Ishikawa (cell line): ENCODE measurements at regions not wholly inside any gene's neighbourhood (a gene's known extent, or its start where the extent isn't known, plus 50 kb on each side); places are given as distances from the start of the nearest gene placed in this dataset.

ENCODE experiments used
- CEBPB ChIP-seq: IDR thresholded peaks from 2 replicates; pipeline ENCODE4 v1.6.1; 2012
- CREB1 ChIP-seq: IDR thresholded peaks from 2 replicates; pipeline ENCODE4 v1.6.1; 2012; ENCODE audit warnings: low read depth
- EGR1 ChIP-seq: IDR thresholded peaks from 2 replicates; pipeline ENCODE4 v1.6.1; 2012
- EP300 ChIP-seq: IDR thresholded peaks from 2 replicates; pipeline ENCODE4 v1.6.1; 2012; ENCODE audit warnings: borderline replicate concordance
- FOXM1 ChIP-seq: IDR thresholded peaks from 2 replicates; pipeline ENCODE4 v1.6.1; 2012; ENCODE audit warnings: low read depth, borderline replicate concordance
- NFIC ChIP-seq: IDR thresholded peaks from 2 replicates; pipeline ENCODE4 v1.6.1; 2012
- RAD21 ChIP-seq: IDR thresholded peaks from 2 replicates; pipeline ENCODE4 v1.6.1; 2012; ENCODE audit warnings: low read depth
- TAF1 ChIP-seq: IDR thresholded peaks from 2 replicates; pipeline ENCODE4 v1.6.1; 2012; ENCODE audit warnings: low read depth, mild to moderate bottlenecking
- TCF12 ChIP-seq: IDR thresholded peaks from 2 replicates; pipeline ENCODE4 v1.6.1; 2012; ENCODE audit warnings: low read depth
- TEAD4 ChIP-seq: IDR thresholded peaks from 2 replicates; pipeline ENCODE4 v1.6.1; 2012
- USF1 ChIP-seq: IDR thresholded peaks from 2 replicates; pipeline ENCODE4 v1.6.1; 2012
- YY1 ChIP-seq: IDR thresholded peaks from 2 replicates; pipeline ENCODE4 v1.6.1; 2012; ENCODE audit warnings: low read depth
- ZBTB7A ChIP-seq: IDR thresholded peaks from 2 replicates; pipeline ENCODE4 v1.6.1; 2012; ENCODE audit warnings: low read depth
- TF ChIP-seq, protein P1 (sequence below): IDR thresholded peaks from 2 replicates; pipeline ENCODE4 v1.6.1; 2012
- TF ChIP-seq, protein P2 (sequence below): IDR thresholded peaks from 2 replicates; pipeline ENCODE4 v1.6.1; 2012; ENCODE audit warnings: low read depth, mild to moderate bottlenecking

DNA sequence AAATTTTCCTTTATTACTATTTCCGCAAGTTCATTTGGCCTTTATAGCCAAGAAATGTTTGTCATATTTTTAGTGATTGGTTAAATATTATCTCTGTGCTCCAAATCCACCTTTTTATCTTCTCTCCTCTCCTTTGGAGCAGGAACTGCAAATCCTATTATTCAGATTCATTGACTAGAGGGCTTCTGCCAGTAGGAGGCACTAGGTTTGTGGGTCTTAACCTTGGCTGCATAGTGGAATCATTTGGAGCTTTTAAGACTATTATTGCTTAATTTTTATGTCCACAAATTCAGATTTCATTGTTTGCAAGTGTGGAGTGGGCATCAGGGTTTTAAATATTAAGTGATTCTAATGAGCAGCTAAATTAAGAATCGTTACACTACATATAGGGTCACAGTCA lies 75.3 kb upstream of the SYT10 start:
- TF ChIP-seq RAD21: peak; percentile 22; the same call in 1 of the 2 replicates
- TF ChIP-seq, protein P1, sequence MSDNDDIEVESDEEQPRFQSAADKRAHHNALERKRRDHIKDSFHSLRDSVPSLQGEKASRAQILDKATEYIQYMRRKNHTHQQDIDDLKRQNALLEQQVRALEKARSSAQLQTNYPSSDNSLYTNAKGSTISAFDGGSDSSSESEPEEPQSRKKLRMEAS: no peak

GRCh38 chr12:33519566-33519965 lies 79.9 kb upstream of the SYT10 start:
- TF ChIP-seq EP300: no peak
- TF ChIP-seq EGR1: no peak

DNA sequence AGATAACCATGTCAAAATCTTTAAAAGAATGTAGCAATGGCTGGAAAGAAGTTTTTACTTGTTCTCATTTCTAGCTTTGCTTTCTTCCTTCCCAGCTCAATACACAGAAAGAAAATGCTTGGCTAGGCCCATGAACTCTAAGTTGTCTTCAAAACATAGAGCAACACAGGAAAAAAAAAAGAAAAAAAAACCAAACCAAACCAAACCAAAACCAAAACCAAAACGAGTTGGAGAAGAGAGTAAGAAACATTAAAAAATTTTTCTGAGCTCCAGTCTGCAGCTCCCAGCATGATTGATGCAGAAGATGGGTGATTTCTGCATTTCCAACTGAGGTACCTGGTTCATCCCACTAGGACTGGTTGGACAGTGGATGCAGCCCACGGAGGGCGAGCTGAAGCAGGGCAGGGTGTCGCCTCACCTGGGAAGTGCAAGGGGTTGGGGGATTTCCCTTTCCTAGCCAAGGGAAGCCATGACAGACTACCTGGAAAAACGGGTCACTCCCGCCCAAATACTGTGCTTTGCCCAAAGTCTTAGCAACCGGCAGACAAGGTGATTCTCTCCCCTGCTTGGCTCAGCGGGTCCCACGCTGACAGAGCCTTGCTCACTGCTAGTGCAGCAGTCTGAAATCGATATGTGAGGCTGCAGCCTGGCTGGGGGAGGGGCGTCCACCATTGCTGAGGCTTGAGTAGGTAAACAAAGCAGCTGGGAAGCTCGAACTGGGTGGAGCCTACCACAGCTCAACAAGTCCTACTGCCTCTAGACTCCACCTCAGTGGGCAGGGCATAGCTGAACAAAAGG lies 81.1 kb upstream of the SYT10 start:
- 0 out of 2 replicates have a peak, but pooled peaks have one; percentile 10 for TF ChIP-seq YY1

- TF ChIP-seq TEAD4 (no peak), CREB1 (no peak), CEBPB (no peak), EP300 (no peak), YY1 (no peak), FOXM1 (no peak), ZBTB7A (no peak), USF1 (no peak)
- TF ChIP-seq, protein P2, sequence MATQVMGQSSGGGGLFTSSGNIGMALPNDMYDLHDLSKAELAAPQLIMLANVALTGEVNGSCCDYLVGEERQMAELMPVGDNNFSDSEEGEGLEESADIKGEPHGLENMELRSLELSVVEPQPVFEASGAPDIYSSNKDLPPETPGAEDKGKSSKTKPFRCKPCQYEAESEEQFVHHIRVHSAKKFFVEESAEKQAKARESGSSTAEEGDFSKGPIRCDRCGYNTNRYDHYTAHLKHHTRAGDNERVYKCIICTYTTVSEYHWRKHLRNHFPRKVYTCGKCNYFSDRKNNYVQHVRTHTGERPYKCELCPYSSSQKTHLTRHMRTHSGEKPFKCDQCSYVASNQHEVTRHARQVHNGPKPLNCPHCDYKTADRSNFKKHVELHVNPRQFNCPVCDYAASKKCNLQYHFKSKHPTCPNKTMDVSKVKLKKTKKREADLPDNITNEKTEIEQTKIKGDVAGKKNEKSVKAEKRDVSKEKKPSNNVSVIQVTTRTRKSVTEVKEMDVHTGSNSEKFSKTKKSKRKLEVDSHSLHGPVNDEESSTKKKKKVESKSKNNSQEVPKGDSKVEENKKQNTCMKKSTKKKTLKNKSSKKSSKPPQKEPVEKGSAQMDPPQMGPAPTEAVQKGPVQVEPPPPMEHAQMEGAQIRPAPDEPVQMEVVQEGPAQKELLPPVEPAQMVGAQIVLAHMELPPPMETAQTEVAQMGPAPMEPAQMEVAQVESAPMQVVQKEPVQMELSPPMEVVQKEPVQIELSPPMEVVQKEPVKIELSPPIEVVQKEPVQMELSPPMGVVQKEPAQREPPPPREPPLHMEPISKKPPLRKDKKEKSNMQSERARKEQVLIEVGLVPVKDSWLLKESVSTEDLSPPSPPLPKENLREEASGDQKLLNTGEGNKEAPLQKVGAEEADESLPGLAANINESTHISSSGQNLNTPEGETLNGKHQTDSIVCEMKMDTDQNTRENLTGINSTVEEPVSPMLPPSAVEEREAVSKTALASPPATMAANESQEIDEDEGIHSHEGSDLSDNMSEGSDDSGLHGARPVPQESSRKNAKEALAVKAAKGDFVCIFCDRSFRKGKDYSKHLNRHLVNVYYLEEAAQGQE: no peak
- TF ChIP-seq, protein P1: no peak
These were observed 89.4 kb upstream of the SYT10 start for GRCh38 chr12:33529031-33529430.

DNA sequence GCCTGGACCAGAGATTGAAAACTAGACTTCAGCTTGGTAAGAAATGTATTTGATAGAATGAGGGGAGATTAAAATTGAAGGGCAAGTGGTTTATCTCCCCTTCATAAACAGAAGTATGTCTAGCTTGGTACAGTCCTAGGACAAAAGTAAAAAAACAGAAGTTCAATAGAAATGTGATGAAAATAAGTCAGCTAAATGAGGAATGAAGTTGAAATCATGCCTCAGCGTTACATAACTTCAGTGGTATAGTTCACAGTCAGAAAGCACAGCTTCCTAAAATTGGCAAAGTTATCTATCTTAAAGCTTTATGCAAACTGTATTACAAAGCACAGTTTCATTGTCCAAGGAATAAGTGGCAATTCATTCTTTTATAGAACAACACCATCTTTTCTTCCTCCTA lies 90.2 kb upstream of the SYT10 start:
- TF ChIP-seq TCF12: no peak
- TF ChIP-seq NFIC: no peak
- TF ChIP-seq EGR1: no peak
- no peak for TF ChIP-seq EP300
- TF ChIP-seq TAF1: no peak
- no peak for TF ChIP-seq TEAD4
- no peak for TF ChIP-seq CREB1
- TF ChIP-seq, protein P2: no peak
- TF ChIP-seq ZBTB7A: no peak
- TF ChIP-seq CEBPB: no peak
- TF ChIP-seq, protein P1: no peak

DNA sequence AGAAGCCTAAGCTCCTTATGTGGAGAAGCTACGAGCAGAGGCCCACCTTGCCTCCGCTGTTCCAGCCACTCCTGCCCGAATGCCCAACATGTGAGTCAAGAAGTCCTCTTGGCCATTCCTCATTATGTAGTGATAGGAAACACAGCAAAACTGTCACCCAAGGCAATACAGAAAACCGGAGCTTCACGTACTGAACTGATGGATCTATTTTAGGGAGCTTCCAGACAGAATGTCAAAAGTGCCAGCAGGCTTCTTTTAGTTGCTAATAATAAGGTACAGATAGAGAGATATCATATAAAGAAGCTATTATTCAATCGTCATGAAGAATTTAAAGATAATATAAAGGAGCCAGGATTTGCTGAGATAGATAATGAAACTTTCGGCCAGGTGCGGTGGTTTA lies 91.6 kb upstream of the SYT10 start:
- TF ChIP-seq TCF12 (no peak), EP300 (no peak), USF1 (no peak)

DNA sequence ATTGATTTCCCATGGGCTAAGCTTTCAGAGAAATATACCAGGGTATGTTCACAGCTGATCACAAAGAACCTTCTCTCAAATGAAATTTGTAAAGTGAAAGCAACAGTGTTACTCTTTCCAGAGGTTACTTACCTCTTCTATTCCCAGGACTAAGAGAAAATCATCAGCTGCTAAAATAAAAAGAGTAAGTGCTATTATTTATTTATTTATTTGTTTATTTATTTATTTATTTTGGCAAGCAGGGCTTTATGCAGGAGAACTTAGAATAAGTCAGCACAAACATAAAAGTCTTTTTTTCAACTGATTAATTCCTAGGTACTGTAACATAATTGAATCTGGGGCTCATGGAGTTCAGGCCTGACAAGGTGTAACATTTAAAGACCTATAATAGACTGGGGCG lies 93.9 kb upstream of the SYT10 start:
- TF ChIP-seq RAD21 (no peak), FOXM1 (no peak), ZBTB7A (no peak), YY1 (no peak), NFIC (no peak), CEBPB (no peak), USF1 (no peak), TEAD4 (no peak), TCF12 (no peak)
- TF ChIP-seq, protein P1: no peak
- TF ChIP-seq, protein P2: no peak
